ENCODE measurements at regions not wholly inside any gene's neighbourhood (a gene's known extent, or its start where the extent isn't known, plus 50 kb on each side); places are given as distances from the start of the nearest gene placed in this dataset.

DNA sequence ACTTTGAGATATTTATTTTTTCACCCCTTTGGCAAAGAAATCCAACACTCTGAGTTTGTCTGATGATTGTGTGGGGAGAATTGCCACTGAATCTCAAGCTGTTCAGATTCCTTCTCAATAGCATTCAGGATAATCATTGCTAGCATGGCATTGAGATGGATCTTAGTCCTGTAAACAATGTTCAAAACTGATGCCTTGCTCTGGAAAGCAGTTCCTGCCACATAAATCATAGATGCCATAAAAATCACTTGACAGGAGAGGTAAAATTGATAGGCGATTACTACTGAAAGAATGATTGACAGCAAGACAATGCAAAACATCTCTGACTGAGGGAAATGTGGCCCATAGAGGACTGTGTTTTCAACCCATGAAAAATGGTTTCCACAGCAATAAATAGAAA is 915.6 kb downstream of the TRHDE start:
- Mint-ChIP-seq H3K27me3 (ENCODE audit: unreplicated experiment) (no peaks in the 10 kb centered on the region), H3K4me3 (ENCODE audit: unreplicated experiment) (no peak overlapping the region), H3K27ac (ENCODE audit: unreplicated experiment) (no peak overlapping the region), H3K4me1 (ENCODE audit: unreplicated experiment) (no peaks in the 10 kb centered on the region), H3K36me3 (ENCODE audit: unreplicated experiment) (no peaks in the 10 kb centered on the region), H3K9me3 (ENCODE audit: unreplicated experiment) (peaks cover 42% of the 10 kb centered on the region)
- TF ChIP-seq, protein P1, sequence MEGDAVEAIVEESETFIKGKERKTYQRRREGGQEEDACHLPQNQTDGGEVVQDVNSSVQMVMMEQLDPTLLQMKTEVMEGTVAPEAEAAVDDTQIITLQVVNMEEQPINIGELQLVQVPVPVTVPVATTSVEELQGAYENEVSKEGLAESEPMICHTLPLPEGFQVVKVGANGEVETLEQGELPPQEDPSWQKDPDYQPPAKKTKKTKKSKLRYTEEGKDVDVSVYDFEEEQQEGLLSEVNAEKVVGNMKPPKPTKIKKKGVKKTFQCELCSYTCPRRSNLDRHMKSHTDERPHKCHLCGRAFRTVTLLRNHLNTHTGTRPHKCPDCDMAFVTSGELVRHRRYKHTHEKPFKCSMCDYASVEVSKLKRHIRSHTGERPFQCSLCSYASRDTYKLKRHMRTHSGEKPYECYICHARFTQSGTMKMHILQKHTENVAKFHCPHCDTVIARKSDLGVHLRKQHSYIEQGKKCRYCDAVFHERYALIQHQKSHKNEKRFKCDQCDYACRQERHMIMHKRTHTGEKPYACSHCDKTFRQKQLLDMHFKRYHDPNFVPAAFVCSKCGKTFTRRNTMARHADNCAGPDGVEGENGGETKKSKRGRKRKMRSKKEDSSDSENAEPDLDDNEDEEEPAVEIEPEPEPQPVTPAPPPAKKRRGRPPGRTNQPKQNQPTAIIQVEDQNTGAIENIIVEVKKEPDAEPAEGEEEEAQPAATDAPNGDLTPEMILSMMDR (IDR thresholded peaks at IDR 0.05) = no peak
- no peak for DNase-seq (ENCODE audit: extremely low spot score, unreplicated experiment)

- H3K9me3 Mint-ChIP-seq (ENCODE audit: unreplicated experiment) = peaks cover 11% of the 10 kb centered on the region
- no peaks in the 10 kb centered on the region for H3K4me1 Mint-ChIP-seq (ENCODE audit: unreplicated experiment)
- H3K36me3 Mint-ChIP-seq (ENCODE audit: unreplicated experiment) = no peaks in the 10 kb centered on the region
- no peak overlapping the region for H3K4me3 Mint-ChIP-seq (ENCODE audit: unreplicated experiment)
- TF ChIP-seq, protein P1 (IDR thresholded peaks at IDR 0.05) = no peak
- DNase-seq (ENCODE audit: extremely low spot score, unreplicated experiment) = no peak
- H3K27me3 Mint-ChIP-seq (ENCODE audit: unreplicated experiment) = no peaks in the 10 kb centered on the region
- H3K27ac Mint-ChIP-seq (ENCODE audit: unreplicated experiment) = no peak overlapping the region
These were observed 938.5 kb downstream of the TRHDE start for GRCh38 chr12:73210548-73211204.

DNA sequence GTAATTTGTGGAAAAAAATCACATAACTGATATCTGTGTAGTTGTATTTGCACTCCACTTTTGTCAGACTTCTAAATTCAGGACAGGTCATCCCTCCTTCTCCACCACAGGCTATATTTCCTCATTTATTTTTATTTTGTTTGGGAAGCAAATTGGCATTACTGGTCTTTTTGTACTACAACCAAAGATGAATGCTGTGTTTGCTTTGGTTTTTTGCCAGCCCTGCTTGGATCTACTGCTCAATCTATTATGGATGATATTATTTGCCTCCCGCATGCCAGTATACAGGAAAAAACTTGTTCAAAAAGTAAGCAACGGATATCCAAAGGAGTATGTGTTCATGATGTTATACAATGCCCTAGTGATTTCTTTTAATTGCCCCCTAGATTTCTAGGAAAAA is 948.8 kb downstream of the TRHDE start:
- Mint-ChIP-seq H3K27me3 (ENCODE audit: unreplicated experiment) (no peaks in the 10 kb centered on the region), H3K36me3 (ENCODE audit: unreplicated experiment) (no peaks in the 10 kb centered on the region), H3K4me3 (ENCODE audit: unreplicated experiment) (no peak overlapping the region), H3K27ac (ENCODE audit: unreplicated experiment) (no peak overlapping the region), H3K4me1 (ENCODE audit: unreplicated experiment) (no peaks in the 10 kb centered on the region), H3K9me3 (ENCODE audit: unreplicated experiment) (no peaks in the 10 kb centered on the region)
- TF ChIP-seq, protein P1 (IDR thresholded peaks at IDR 0.05) = no peak
- DNase-seq (ENCODE audit: extremely low spot score, unreplicated experiment) = no peak

GRCh38 chr12:73221398-73221797 is 949.2 kb downstream of the TRHDE start:
- Mint-ChIP-seq H3K4me3 (ENCODE audit: unreplicated experiment) (no peak overlapping the region), H3K4me1 (ENCODE audit: unreplicated experiment) (no peaks in the 10 kb centered on the region), H3K36me3 (ENCODE audit: unreplicated experiment) (no peaks in the 10 kb centered on the region), H3K9me3 (ENCODE audit: unreplicated experiment) (no peaks in the 10 kb centered on the region), H3K27ac (ENCODE audit: unreplicated experiment) (no peak overlapping the region), H3K27me3 (ENCODE audit: unreplicated experiment) (no peaks in the 10 kb centered on the region)
- TF ChIP-seq, protein P1 (IDR thresholded peaks at IDR 0.05) = no peak
- DNase-seq (ENCODE audit: extremely low spot score, unreplicated experiment) = no peak

DNA sequence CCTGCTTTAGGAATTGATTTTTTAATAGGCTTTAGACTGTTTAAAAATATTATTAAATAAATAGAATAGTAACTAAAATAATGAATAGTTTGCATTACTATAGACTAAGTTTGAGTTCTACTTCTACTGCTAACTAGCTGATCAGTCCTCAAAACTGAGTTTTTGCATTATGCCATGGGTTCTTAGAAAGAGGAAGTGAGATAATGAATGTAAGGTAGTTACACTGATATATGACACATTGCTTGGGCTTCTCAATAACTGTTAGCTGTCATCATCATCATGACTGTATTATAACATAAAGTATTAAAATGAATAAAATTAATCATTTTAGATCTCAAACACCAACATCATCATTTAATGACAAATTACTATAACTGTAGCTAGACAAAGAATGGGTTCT is 949.7 kb downstream of the TRHDE start:
- Mint-ChIP-seq H3K27ac (ENCODE audit: unreplicated experiment) (no peak overlapping the region), H3K36me3 (ENCODE audit: unreplicated experiment) (no peaks in the 10 kb centered on the region), H3K4me3 (ENCODE audit: unreplicated experiment) (no peak overlapping the region), H3K9me3 (ENCODE audit: unreplicated experiment) (no peaks in the 10 kb centered on the region), H3K27me3 (ENCODE audit: unreplicated experiment) (no peaks in the 10 kb centered on the region), H3K4me1 (ENCODE audit: unreplicated experiment) (no peaks in the 10 kb centered on the region)
- TF ChIP-seq, protein P1 (IDR thresholded peaks at IDR 0.05) = no peak
- no peak for DNase-seq (ENCODE audit: extremely low spot score, unreplicated experiment)
